ENCODE measurements at regions not wholly inside any gene's neighbourhood (a gene's known extent, or its start where the extent isn't known, plus 50 kb on each side); places are given as distances from the start of the nearest gene placed in this dataset.
"Not testable (repeated sequence)": the region's sequence is repeated elsewhere in the genome, so short reads cannot be mapped to it uniquely, and the experiment has no call there.

DNA sequence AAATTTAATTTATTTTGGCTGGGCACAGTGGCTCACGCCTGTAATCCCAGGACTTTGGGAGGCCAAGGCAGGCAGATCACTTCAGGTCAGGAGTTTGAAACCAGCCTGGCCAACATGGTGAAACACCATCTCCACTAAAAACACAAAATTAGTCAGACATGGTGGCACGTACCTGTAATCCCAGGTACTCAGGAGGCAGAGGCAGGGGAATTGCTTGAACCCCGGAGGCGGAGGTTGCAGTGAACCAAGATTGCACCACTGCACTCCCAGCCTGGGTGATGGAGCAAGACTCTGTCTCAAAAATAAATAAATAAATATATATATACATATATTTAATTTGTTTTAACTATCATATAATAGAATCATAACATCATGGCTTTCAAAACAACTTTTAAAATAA, 482.1 kb upstream of the AUTS2 start:
- TF ChIP-seq, protein P1, sequence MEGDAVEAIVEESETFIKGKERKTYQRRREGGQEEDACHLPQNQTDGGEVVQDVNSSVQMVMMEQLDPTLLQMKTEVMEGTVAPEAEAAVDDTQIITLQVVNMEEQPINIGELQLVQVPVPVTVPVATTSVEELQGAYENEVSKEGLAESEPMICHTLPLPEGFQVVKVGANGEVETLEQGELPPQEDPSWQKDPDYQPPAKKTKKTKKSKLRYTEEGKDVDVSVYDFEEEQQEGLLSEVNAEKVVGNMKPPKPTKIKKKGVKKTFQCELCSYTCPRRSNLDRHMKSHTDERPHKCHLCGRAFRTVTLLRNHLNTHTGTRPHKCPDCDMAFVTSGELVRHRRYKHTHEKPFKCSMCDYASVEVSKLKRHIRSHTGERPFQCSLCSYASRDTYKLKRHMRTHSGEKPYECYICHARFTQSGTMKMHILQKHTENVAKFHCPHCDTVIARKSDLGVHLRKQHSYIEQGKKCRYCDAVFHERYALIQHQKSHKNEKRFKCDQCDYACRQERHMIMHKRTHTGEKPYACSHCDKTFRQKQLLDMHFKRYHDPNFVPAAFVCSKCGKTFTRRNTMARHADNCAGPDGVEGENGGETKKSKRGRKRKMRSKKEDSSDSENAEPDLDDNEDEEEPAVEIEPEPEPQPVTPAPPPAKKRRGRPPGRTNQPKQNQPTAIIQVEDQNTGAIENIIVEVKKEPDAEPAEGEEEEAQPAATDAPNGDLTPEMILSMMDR (IDR thresholded peaks at IDR 0.05; ENCODE audit: low read length), result not testable (repeated sequence)
- not testable (repeated sequence) for TF ChIP-seq EZH2 (optimal IDR thresholded peaks at IDR 0.05; ENCODE audit: low read depth, low read length); EZH2phosphoT487 (IDR thresholded peaks at IDR 0.05; ENCODE audit: low read length)
